ENCODE measurements at regions not wholly inside any gene's neighbourhood (a gene's known extent, or its start where the extent isn't known, plus 50 kb on each side); places are given as distances from the start of the nearest gene placed in this dataset.

GRCh38 chrX:18032486-18033221 lies 171.6 kb upstream of the RAI2 start:
- TF ChIP-seq EZH2 (IDR thresholded peaks at IDR 0.05; ENCODE audit: borderline replicate concordance, insufficient read depth, low read length, poor library complexity, severe bottlenecking) (no peak), CTCF (IDR thresholded peaks at IDR 0.05; ENCODE audit: poor library complexity, severe bottlenecking) (no peak), SMC3 (conservative IDR thresholded peaks at IDR 0.05; ENCODE audit: poor library complexity) (no peak), REST (IDR thresholded peaks at IDR 0.05; ENCODE audit: borderline replicate concordance) (no peak), TAF1 (IDR thresholded peaks at IDR 0.05; ENCODE audit: low read depth) (no peak), RAD21 (conservative IDR thresholded peaks at IDR 0.05) (no peak), EP300 (conservative IDR thresholded peaks at IDR 0.05; ENCODE audit: poor library complexity, severe bottlenecking) (no peak), POLR2AphosphoS5 (IDR thresholded peaks at IDR 0.05) (no peak)
